Fibroblast of skin of left quadriceps (primary cell): ENCODE measurements at regions not wholly inside any gene's neighbourhood (a gene's known extent, or its start where the extent isn't known, plus 50 kb on each side); places are given as distances from the start of the nearest gene placed in this dataset.

ENCODE experiments used
- DNase-seq, 2 experiments: peaks; one replicate each; pipeline ENCODE4 v3.0.0-alpha.2; 2013; ENCODE audit warnings: low read depth in 2 of 2

GRCh38 chr22:22418957-22419356, 89.6 kb downstream of the ZNF280B start:
- DNase-seq, result no peak

- DNase-seq, result no peak
Measured at GRCh38 chr22:22420580-22420979, 88.0 kb downstream of the ZNF280B start.

- no peak for DNase-seq
Measured at GRCh38 chr22:22421392-22421791, 87.2 kb downstream of the ZNF280B start.

GRCh38 chr22:22422629-22423112, 85.9 kb downstream of the ZNF280B start:
- DNase-seq, result peak; percentile 7

GRCh38 chr22:22423681-22424080, 84.9 kb downstream of the ZNF280B start:
- no peak for DNase-seq

GRCh38 chr22:22424210-22424800, 84.2 kb downstream of the ZNF280B start:
- DNase-seq, result no peak

- no peak for DNase-seq
Measured at GRCh38 chr22:22424956-22425355, 83.6 kb downstream of the ZNF280B start.

- no peak for DNase-seq
Measured at GRCh38 chr22:22425356-22425755, 83.2 kb downstream of the ZNF280B start.

GRCh38 chr22:22425783-22426624, 82.5 kb downstream of the ZNF280B start:
- DNase-seq, result no peak

- DNase-seq, result no peak
Measured at GRCh38 chr22:22427542-22428065, 80.9 kb downstream of the ZNF280B start.

- DNase-seq, result no peak
Measured at GRCh38 chr22:22428222-22429098, 80.1 kb downstream of the ZNF280B start.

GRCh38 chr22:22429369-22430108, 79.0 kb downstream of the ZNF280B start:
- no peak for DNase-seq

- DNase-seq, result no peak
Measured at GRCh38 chr22:22430111-22430820, 78.3 kb downstream of the ZNF280B start.

- peak; percentile 8 to 11 for DNase-seq
Measured at GRCh38 chr22:22431271-22432220, 77.0 kb downstream of the ZNF280B start.

GRCh38 chr22:22432479-22432878, 76.1 kb downstream of the ZNF280B start:
- no peak for DNase-seq

- DNase-seq, result no peak
Measured at GRCh38 chr22:22432937-22433336, 75.6 kb downstream of the ZNF280B start.

- no peak for DNase-seq
Measured at GRCh38 chr22:22433770-22434169, 74.8 kb downstream of the ZNF280B start.
